ENCODE measurements at regions not wholly inside any gene's neighbourhood (a gene's known extent, or its start where the extent isn't known, plus 50 kb on each side); places are given as distances from the start of the nearest gene placed in this dataset.

DNA sequence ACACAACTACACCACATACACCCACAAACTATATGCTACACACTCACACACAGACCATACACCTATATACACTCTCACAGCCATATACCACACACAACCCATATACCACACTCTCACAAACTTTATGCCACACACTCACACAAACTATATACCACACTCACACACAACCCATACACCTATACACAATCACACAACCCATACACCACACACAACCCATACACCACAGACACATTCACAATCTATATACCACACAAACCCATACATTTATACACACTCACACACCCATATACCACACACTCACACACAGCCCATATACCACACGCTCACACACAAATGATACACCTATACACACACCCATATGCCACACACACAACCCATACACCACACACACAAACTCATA lies 163.3 kb downstream of the TMEM121 start:
- TF ChIP-seq, protein P1, sequence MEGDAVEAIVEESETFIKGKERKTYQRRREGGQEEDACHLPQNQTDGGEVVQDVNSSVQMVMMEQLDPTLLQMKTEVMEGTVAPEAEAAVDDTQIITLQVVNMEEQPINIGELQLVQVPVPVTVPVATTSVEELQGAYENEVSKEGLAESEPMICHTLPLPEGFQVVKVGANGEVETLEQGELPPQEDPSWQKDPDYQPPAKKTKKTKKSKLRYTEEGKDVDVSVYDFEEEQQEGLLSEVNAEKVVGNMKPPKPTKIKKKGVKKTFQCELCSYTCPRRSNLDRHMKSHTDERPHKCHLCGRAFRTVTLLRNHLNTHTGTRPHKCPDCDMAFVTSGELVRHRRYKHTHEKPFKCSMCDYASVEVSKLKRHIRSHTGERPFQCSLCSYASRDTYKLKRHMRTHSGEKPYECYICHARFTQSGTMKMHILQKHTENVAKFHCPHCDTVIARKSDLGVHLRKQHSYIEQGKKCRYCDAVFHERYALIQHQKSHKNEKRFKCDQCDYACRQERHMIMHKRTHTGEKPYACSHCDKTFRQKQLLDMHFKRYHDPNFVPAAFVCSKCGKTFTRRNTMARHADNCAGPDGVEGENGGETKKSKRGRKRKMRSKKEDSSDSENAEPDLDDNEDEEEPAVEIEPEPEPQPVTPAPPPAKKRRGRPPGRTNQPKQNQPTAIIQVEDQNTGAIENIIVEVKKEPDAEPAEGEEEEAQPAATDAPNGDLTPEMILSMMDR (IDR thresholded peaks at IDR 0.05): no peak
- TF ChIP-seq POLR2A (IDR thresholded peaks at IDR 0.05): no peak
